MM.1S (cell line): ENCODE measurements at regions not wholly inside any gene's neighbourhood (a gene's known extent, or its start where the extent isn't known, plus 50 kb on each side); places are given as distances from the start of the nearest gene placed in this dataset.

ENCODE experiments used
- DNase-seq: peaks from one replicate; pipeline ENCODE4 v3.0.0-alpha.2; 2015
- H2AFZ ChIP-seq: fragments of 300-600 bp; sonication (generic); 2 replicates; pipeline ENCODE4 v1.6.0; 2016; ENCODE audit warnings: antibody characterized with exemption, low read length
- H3F3A ChIP-seq: fragments of 300-600 bp; sonication (generic); 2 replicates; pipeline ENCODE4 v1.6.1; 2016; ENCODE audit warnings: mild to moderate bottlenecking, antibody characterized with exemption, low read length, moderate library complexity, mixed read lengths; ENCODE audit not compliant: insufficient read depth
- H3K27ac ChIP-seq: fragments of 300-600 bp; sonication (generic); 2 replicates; pipeline ENCODE4 v1.5.1; 2016; ENCODE audit warnings: mild to moderate bottlenecking, low read length
- H3K27me3 ChIP-seq: fragments of 300-600 bp; sonication (generic); replicated peaks from 2 replicates; pipeline ENCODE4 v1.6.0; 2016; ENCODE audit warnings: low read length; ENCODE audit not compliant: insufficient read depth
- H3K36me3 ChIP-seq: fragments of 300-600 bp; sonication (generic); replicated peaks from 2 replicates; pipeline ENCODE4 v1.6.1; 2016; ENCODE audit warnings: mild to moderate bottlenecking, low read length, mixed read lengths; ENCODE audit not compliant: insufficient read depth
- H3K4me1 ChIP-seq: fragments of 300-600 bp; sonication (generic); 2 replicates; pipeline ENCODE4 v1.6.1; 2016; ENCODE audit warnings: low read length, mixed read lengths
- H3K4me2 ChIP-seq: fragments of 300-600 bp; sonication (generic); 2 replicates; pipeline ENCODE4 v1.6.0; 2016; ENCODE audit warnings: low read depth, low read length
- H3K4me3 ChIP-seq: fragments of 300-600 bp; sonication (generic); 2 replicates; pipeline ENCODE4 v1.5.1; 2016; ENCODE audit warnings: low read length, mixed read lengths
- H3K79me2 ChIP-seq: fragments of 300-600 bp; sonication (generic); 2 replicates; pipeline ENCODE4 v1.6.1; 2016; ENCODE audit warnings: mixed run types, low read length, mixed read lengths
- H3K9ac ChIP-seq: fragments of 300-600 bp; sonication (generic); 2 replicates; pipeline ENCODE4 v1.6.1; 2016; ENCODE audit warnings: low read length, mixed read lengths
- H3K9me2 ChIP-seq: fragments of 300-600 bp; sonication (generic); replicated peaks from 2 replicates; pipeline ENCODE4 v1.6.1; 2016; ENCODE audit warnings: mild to moderate bottlenecking, low read length, mixed read lengths; ENCODE audit not compliant: insufficient read depth
- H3K9me3 ChIP-seq: fragments of 300-600 bp; sonication (generic); replicated peaks from 2 replicates; pipeline ENCODE4 v1.6.1; 2016; ENCODE audit warnings: mild to moderate bottlenecking, low read length, mixed read lengths; ENCODE audit not compliant: insufficient read depth
- H4K20me1 ChIP-seq: fragments of 300-600 bp; sonication (generic); 2 replicates; pipeline ENCODE4 v1.6.1; 2016; ENCODE audit warnings: mild to moderate bottlenecking, low read length, moderate library complexity, mixed read lengths; ENCODE audit not compliant: insufficient read depth
- CTCF ChIP-seq: fragments of 300-600 bp; sonication (generic); IDR thresholded peaks from 2 replicates; pipeline ENCODE4 v1.5.1; 2016; ENCODE audit warnings: antibody characterized with exemption, low read length, mixed read lengths
- EZH2 ChIP-seq: fragments of 300-600 bp; sonication (generic); optimal IDR thresholded peaks from 2 replicates; pipeline ENCODE3; 2017; ENCODE audit warnings: low read depth, mild to moderate bottlenecking, antibody characterized with exemption, low read length, mixed read lengths
- EZH2phosphoT487 ChIP-seq: fragments of 300-600 bp; sonication (generic); IDR thresholded peaks from 2 replicates; pipeline ENCODE4 v1.6.1; 2018; ENCODE audit warnings: antibody characterized with exemption, low read length

- no peak overlapping the region for H3K4me2 ChIP-seq
- no peaks in the 10 kb centered on the region for H3K36me3 ChIP-seq
- TF ChIP-seq CTCF: no peak
- no peak for TF ChIP-seq EZH2phosphoT487
- no peak for TF ChIP-seq EZH2
- H3K4me1 ChIP-seq: no peaks in the 10 kb centered on the region
- H3K27me3 ChIP-seq: no peaks in the 10 kb centered on the region
- H3K27ac ChIP-seq: no peak overlapping the region
- H3K9me2 ChIP-seq: no peaks in the 10 kb centered on the region
- H2AFZ ChIP-seq: no peak overlapping the region
- no peak overlapping the region for H3K9ac ChIP-seq
- no peak overlapping the region for H3K4me3 ChIP-seq
- DNase-seq: no peak
- H3F3A ChIP-seq: no peaks in the 10 kb centered on the region
- no peaks in the 10 kb centered on the region for H3K9me3 ChIP-seq
- no peaks in the 10 kb centered on the region for H4K20me1 ChIP-seq
- no peaks in the 10 kb centered on the region for H3K79me2 ChIP-seq
These were observed 92.0 kb downstream of the HLX start for GRCh38 chr1:220971221-220971620.

- H3K27ac ChIP-seq: no peak overlapping the region
- H3K36me3 ChIP-seq: no peaks in the 10 kb centered on the region
- H3K4me3 ChIP-seq: no peak overlapping the region
- no peaks in the 10 kb centered on the region for H3F3A ChIP-seq
- no peaks in the 10 kb centered on the region for H3K27me3 ChIP-seq
- TF ChIP-seq EZH2phosphoT487: no peak
- TF ChIP-seq CTCF: no peak
- no peak for TF ChIP-seq EZH2
- no peaks in the 10 kb centered on the region for H3K9me3 ChIP-seq
- H2AFZ ChIP-seq: no peak overlapping the region
- H4K20me1 ChIP-seq: no peaks in the 10 kb centered on the region
- H3K4me2 ChIP-seq: no peak overlapping the region
- no peaks in the 10 kb centered on the region for H3K79me2 ChIP-seq
- no peaks in the 10 kb centered on the region for H3K9me2 ChIP-seq
- H3K4me1 ChIP-seq: no peaks in the 10 kb centered on the region
- DNase-seq: no peak
- H3K9ac ChIP-seq: no peak overlapping the region
These were observed 95.2 kb downstream of the HLX start for GRCh38 chr1:220974431-220974830.

- TF ChIP-seq CTCF (no peak), EZH2phosphoT487 (no peak)
- no peak for DNase-seq
- Histone ChIP-seq H3K27ac (no peak overlapping the region), H3K9me2 (no peaks in the 10 kb centered on the region), H4K20me1 (no peaks in the 10 kb centered on the region), H2AFZ (no peak overlapping the region), H3K79me2 (no peaks in the 10 kb centered on the region), H3K4me1 (no peaks in the 10 kb centered on the region), H3K27me3 (no peaks in the 10 kb centered on the region), H3K4me3 (no peak overlapping the region), H3F3A (no peaks in the 10 kb centered on the region), H3K4me2 (no peak overlapping the region), H3K9me3 (no peaks in the 10 kb centered on the region), H3K36me3 (no peaks in the 10 kb centered on the region), H3K9ac (no peak overlapping the region)
These were observed 97.1 kb downstream of the HLX start for GRCh38 chr1:220976390-220976789.

GRCh38 chr1:220979371-220979770 lies 100.1 kb downstream of the HLX start:
- no peaks in the 10 kb centered on the region for H3F3A ChIP-seq
- H2AFZ ChIP-seq: no peak overlapping the region
- no peak overlapping the region for H3K9ac ChIP-seq
- no peaks in the 10 kb centered on the region for H4K20me1 ChIP-seq
- H3K4me3 ChIP-seq: no peak overlapping the region
- H3K9me3 ChIP-seq: no peaks in the 10 kb centered on the region
- TF ChIP-seq EZH2 (no peak), CTCF (no peak), EZH2phosphoT487 (no peak)
- H3K27me3 ChIP-seq: no peaks in the 10 kb centered on the region
- DNase-seq: no peak
- H3K4me2 ChIP-seq: no peak overlapping the region
- no peaks in the 10 kb centered on the region for H3K4me1 ChIP-seq
- no peaks in the 10 kb centered on the region for H3K36me3 ChIP-seq
- H3K79me2 ChIP-seq: no peaks in the 10 kb centered on the region
- no peak overlapping the region for H3K27ac ChIP-seq
- H3K9me2 ChIP-seq: no peaks in the 10 kb centered on the region
